Loucy (cell line): ENCODE measurements at regions not wholly inside any gene's neighbourhood (a gene's known extent, or its start where the extent isn't known, plus 50 kb on each side); places are given as distances from the start of the nearest gene placed in this dataset.

Experiments
- H2AFZ ChIP-seq: fragments of 200-600 bp; sonication (generic); 2 replicates; pipeline ENCODE4 v1.6.0; 2016; ENCODE audit warnings: antibody characterized with exemption, mild to moderate bottlenecking, low read length, moderate library complexity
- H3F3A ChIP-seq: fragments of 200-600 bp; 2 replicates; pipeline ENCODE4 v1.6.0; 2016; ENCODE audit warnings: antibody characterized with exemption, low read depth, mild to moderate bottlenecking
- H3K27me3 ChIP-seq: fragments of 200-600 bp; sonication (generic); 2 replicates; pipeline ENCODE4 v1.6.1; 2014; ENCODE audit warnings: low read length, mild to moderate bottlenecking; ENCODE audit not compliant: insufficient read depth, poor library complexity, severe bottlenecking
- H3K36me3 ChIP-seq: fragments of 200-600 bp; sonication (generic); 2 replicates; pipeline ENCODE4 v1.6.1; 2016; ENCODE audit warnings: low read length; ENCODE audit not compliant: insufficient read depth
- H3K4me1 ChIP-seq: fragments of 200-600 bp; sonication (generic); 2 replicates; pipeline ENCODE4 v1.5.1; 2014; ENCODE audit warnings: low read length, mild to moderate bottlenecking; ENCODE audit not compliant: insufficient read depth, poor library complexity, severe bottlenecking
- H3K4me2 ChIP-seq: fragments of 200-600 bp; sonication (generic); 2 replicates; pipeline ENCODE4 v1.6.0; 2014; ENCODE audit warnings: antibody characterized with exemption, low read length, low read depth, mild to moderate bottlenecking; ENCODE audit not compliant: poor library complexity, severe bottlenecking
- H3K4me3 ChIP-seq: fragments of 200-600 bp; sonication (generic); 2 replicates; pipeline ENCODE4 v1.5.1; 2014; ENCODE audit warnings: low read length, mild to moderate bottlenecking, mixed read lengths; ENCODE audit not compliant: poor library complexity, severe bottlenecking
- H3K79me2 ChIP-seq: fragments of 200-600 bp; sonication (generic); 2 replicates; pipeline ENCODE4 v1.6.1; 2014; ENCODE audit warnings: low read length; ENCODE audit not compliant: insufficient read depth
- H3K9ac ChIP-seq: fragments of 200-600 bp; sonication (generic); 2 replicates; pipeline ENCODE4 v1.6.0; 2014; ENCODE audit warnings: mild to moderate bottlenecking, low read depth, low read length, moderate library complexity; ENCODE audit not compliant: poor library complexity, severe bottlenecking
- H3K9me2 ChIP-seq: fragments of 200-600 bp; sonication (generic); replicated peaks from 2 replicates; pipeline ENCODE4 v1.6.1; 2016; ENCODE audit warnings: low read depth, low read length, mixed read lengths
- H3K9me3 ChIP-seq: fragments of 200-600 bp; sonication (generic); 2 replicates; pipeline ENCODE4 v1.6.1; 2014; ENCODE audit warnings: mild to moderate bottlenecking, antibody characterized with exemption, low read length, low read depth; ENCODE audit not compliant: insufficient read depth
- H4K20me1 ChIP-seq: fragments of 200-600 bp; sonication (generic); 2 replicates; pipeline ENCODE4 v1.6.0; 2014; ENCODE audit warnings: antibody characterized with exemption, low read length, mild to moderate bottlenecking; ENCODE audit not compliant: insufficient read depth, poor library complexity, severe bottlenecking
- EZH2phosphoT487 ChIP-seq: fragments of 200-600 bp; IDR thresholded peaks from 2 replicates; pipeline ENCODE4 v1.6.1; 2018; ENCODE audit warnings: antibody characterized with exemption, mild to moderate bottlenecking, moderate library complexity, borderline replicate concordance
- TF ChIP-seq, protein P1 (sequence below): fragments of 200-600 bp; sonication (generic); conservative IDR thresholded peaks from 2 replicates; pipeline ENCODE4 v1.5.1; 2014; ENCODE audit warnings: mild to moderate bottlenecking, antibody characterized with exemption, low read length

DNA sequence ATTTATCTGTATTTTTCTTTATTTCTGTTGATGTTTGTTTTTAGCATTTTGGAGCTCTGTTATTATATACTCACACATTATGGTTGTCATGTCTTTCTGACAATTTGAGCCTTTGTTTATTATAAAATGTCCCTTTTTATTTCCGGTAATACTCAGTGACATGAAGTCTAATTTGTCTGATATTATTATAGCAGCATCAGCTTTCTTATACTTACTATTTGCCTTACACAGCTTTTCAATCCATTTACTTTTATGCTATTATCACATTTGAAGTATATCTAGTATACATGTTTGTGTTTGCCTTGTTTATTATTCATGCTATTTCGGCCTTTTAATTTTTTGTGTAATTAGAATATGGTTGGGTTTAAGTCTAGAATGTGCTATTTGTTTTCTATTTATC is 430.6 kb upstream of the FANCL start:
- no peaks in the 10 kb centered on the region for H3K4me1 ChIP-seq
- H3K79me2 ChIP-seq = no peaks in the 10 kb centered on the region
- no peaks in the 10 kb centered on the region for H3K27me3 ChIP-seq
- H3K4me2 ChIP-seq = no peak overlapping the region
- no peak overlapping the region for H3K4me3 ChIP-seq
- TF ChIP-seq EZH2phosphoT487 = no peak
- TF ChIP-seq, protein P1, sequence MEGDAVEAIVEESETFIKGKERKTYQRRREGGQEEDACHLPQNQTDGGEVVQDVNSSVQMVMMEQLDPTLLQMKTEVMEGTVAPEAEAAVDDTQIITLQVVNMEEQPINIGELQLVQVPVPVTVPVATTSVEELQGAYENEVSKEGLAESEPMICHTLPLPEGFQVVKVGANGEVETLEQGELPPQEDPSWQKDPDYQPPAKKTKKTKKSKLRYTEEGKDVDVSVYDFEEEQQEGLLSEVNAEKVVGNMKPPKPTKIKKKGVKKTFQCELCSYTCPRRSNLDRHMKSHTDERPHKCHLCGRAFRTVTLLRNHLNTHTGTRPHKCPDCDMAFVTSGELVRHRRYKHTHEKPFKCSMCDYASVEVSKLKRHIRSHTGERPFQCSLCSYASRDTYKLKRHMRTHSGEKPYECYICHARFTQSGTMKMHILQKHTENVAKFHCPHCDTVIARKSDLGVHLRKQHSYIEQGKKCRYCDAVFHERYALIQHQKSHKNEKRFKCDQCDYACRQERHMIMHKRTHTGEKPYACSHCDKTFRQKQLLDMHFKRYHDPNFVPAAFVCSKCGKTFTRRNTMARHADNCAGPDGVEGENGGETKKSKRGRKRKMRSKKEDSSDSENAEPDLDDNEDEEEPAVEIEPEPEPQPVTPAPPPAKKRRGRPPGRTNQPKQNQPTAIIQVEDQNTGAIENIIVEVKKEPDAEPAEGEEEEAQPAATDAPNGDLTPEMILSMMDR = no peak
- no peaks in the 10 kb centered on the region for H3K9me2 ChIP-seq
- H2AFZ ChIP-seq = no peak overlapping the region
- H3F3A ChIP-seq = no peaks in the 10 kb centered on the region
- no peaks in the 10 kb centered on the region for H4K20me1 ChIP-seq
- no peaks in the 10 kb centered on the region for H3K36me3 ChIP-seq
- no peak overlapping the region for H3K9ac ChIP-seq
- 0 out of 2 replicates have a peak, but pooled peaks cover 3% of the 10 kb centered on the region for H3K9me3 ChIP-seq

DNA sequence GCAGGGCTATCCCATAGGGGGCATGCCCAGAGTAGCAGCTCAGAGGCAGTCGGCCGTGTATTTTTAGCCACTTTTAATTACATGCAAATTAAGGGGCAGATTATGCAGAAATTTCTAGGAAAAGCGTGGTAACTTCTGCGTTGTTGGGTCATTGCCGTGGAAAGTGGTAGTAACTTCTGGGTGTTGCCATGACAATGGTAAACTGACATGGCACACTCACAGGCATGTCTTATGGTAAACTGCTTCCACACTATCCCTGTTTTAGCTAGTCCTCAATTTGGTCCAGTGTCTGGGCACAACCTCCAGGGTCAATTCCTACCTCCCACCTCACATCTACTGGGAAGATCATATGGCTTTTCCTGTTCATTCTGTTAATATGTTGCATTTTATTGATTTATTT is 428.9 kb upstream of the FANCL start:
- no peaks in the 10 kb centered on the region for H3K4me1 ChIP-seq
- no peak for TF ChIP-seq EZH2phosphoT487
- TF ChIP-seq, protein P1 = no peak
- H3K4me3 ChIP-seq = no peak overlapping the region
- H3K36me3 ChIP-seq = no peaks in the 10 kb centered on the region
- no peak overlapping the region for H2AFZ ChIP-seq
- H3K27me3 ChIP-seq = no peaks in the 10 kb centered on the region
- no peaks in the 10 kb centered on the region for H3K79me2 ChIP-seq
- no peaks in the 10 kb centered on the region for H3K9me2 ChIP-seq
- H3K9ac ChIP-seq = no peak overlapping the region
- no peak overlapping the region for H3K4me2 ChIP-seq
- H4K20me1 ChIP-seq = no peaks in the 10 kb centered on the region
- H3K9me3 ChIP-seq = 0 out of 2 replicates have a peak, but pooled peaks cover 3% of the 10 kb centered on the region
- no peaks in the 10 kb centered on the region for H3F3A ChIP-seq

DNA sequence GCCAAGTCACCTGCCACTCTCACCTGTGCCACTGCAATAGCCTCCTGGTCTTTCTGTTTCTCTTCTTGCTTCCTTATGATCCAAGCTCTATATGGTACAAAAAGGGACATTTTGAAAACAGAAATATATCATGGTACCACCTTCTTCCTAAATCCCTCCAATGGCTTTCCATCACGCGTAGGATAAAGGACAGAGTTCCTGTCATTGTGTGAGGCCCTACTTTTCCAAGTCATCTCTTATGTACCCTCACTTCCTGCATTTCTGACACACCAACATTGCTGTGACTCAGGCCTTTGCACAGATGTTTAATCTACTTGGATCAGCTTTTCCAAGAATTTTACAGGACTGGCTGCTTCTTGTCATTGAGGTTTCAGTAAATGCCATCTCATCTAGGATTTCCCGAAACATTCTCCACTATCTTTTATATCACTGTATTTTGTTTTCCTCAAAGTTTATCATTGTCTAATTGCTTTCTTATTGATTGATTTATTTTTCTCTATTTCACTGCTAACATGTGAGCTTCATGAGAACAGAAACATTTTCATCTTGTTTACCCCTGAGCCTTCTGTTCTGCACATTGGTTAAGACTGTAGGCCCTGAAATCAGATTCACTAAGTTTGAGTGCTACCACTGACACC is 426.1 kb upstream of the FANCL start:
- no peaks in the 10 kb centered on the region for H3K36me3 ChIP-seq
- no peaks in the 10 kb centered on the region for H3K79me2 ChIP-seq
- no peak overlapping the region for H3K4me3 ChIP-seq
- H4K20me1 ChIP-seq = no peaks in the 10 kb centered on the region
- H3K9me3 ChIP-seq = 0 out of 2 replicates have a peak, but pooled peaks cover 3% of the 10 kb centered on the region
- no peak overlapping the region for H2AFZ ChIP-seq
- TF ChIP-seq EZH2phosphoT487 = no peak
- H3K9me2 ChIP-seq = no peaks in the 10 kb centered on the region
- H3K4me2 ChIP-seq = no peak overlapping the region
- no peaks in the 10 kb centered on the region for H3F3A ChIP-seq
- H3K4me1 ChIP-seq = no peaks in the 10 kb centered on the region
- no peaks in the 10 kb centered on the region for H3K27me3 ChIP-seq
- no peak overlapping the region for H3K9ac ChIP-seq

DNA sequence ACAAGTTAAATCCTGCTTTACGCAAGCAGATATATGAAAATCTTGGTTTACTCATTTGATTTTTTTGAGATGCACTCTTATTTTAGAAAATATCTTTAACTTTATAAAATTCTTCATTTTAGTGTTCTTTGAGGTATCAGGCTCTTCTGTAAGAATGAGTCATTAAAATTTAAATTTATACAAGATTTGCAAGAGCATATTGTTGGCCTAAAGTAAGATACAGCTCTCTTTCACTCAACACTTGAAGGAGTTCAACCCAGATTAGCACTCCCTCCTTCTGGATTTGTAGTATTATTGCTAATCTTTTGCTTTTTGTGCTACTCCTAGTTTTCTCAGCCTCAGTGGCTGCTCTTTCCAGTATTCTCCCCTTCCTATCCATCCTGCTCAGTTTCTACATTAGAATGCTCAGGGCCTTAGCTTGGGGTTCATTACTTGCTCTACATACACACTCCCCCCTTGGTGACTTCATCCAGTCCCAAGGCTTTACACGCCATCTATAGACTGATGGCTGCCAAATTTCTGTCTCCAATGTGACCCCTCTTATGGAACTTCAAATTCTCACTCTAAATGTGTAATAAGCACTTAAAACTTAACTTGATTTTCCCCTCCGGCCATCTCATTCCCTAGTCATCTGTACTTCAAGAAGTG is 425.3 kb upstream of the FANCL start:
- no peaks in the 10 kb centered on the region for H3K9me2 ChIP-seq
- H3K9ac ChIP-seq = no peak overlapping the region
- H2AFZ ChIP-seq = no peak overlapping the region
- no peaks in the 10 kb centered on the region for H3K36me3 ChIP-seq
- H3K9me3 ChIP-seq = 0 out of 2 replicates have a peak, but pooled peaks cover 3% of the 10 kb centered on the region
- no peaks in the 10 kb centered on the region for H3K4me1 ChIP-seq
- no peaks in the 10 kb centered on the region for H3F3A ChIP-seq
- H4K20me1 ChIP-seq = no peaks in the 10 kb centered on the region
- TF ChIP-seq, protein P1 = no peak
- no peaks in the 10 kb centered on the region for H3K27me3 ChIP-seq
- no peaks in the 10 kb centered on the region for H3K79me2 ChIP-seq
- H3K4me2 ChIP-seq = no peak overlapping the region
- no peak overlapping the region for H3K4me3 ChIP-seq
